Esophagus (tissue), 2 donors: ENCODE measurements at regions not wholly inside any gene's neighbourhood (a gene's known extent, or its start where the extent isn't known, plus 50 kb on each side); places are given as distances from the start of the nearest gene placed in this dataset.

Experiments used
- H3K27ac ChIP-seq, 2 donors: one replicate each; pipeline ENCODE4 v1.5.1; 2013; ENCODE audit warnings: low read depth in 2 of 2, mild to moderate bottlenecking in 2 of 2, inconsistent platforms in 1 of 2, low read length in 1 of 2, moderate library complexity in 1 of 2
- H3K27me3 ChIP-seq, 2 donors: one replicate each; pipeline ENCODE4 v1.6.1; 2013; ENCODE audit warnings: low read length in 2 of 2, control low read depth in 1 of 2, mild to moderate bottlenecking in 1 of 2; ENCODE audit not compliant: insufficient read depth in 2 of 2, control insufficient read depth in 1 of 2
- H3K36me3 ChIP-seq, 2 donors: one replicate each; pipeline ENCODE4 v1.6.1; 2013; ENCODE audit warnings: low read length in 1 of 2; ENCODE audit not compliant: control insufficient read depth in 2 of 2, insufficient read depth in 2 of 2
- H3K4me1 ChIP-seq, 2 donors: one replicate each; pipeline ENCODE4 v1.6.1; 2013; ENCODE audit warnings: low read length in 1 of 2; ENCODE audit not compliant: control insufficient read depth in 2 of 2, insufficient read depth in 2 of 2
- H3K4me3 ChIP-seq, 2 donors: one replicate each; pipeline ENCODE4 v1.5.1; 2013; ENCODE audit warnings: low read length in 2 of 2, mild to moderate bottlenecking in 2 of 2, low read depth in 1 of 2, moderate library complexity in 1 of 2
- H3K9me3 ChIP-seq, 2 donors: one replicate each; pipeline ENCODE4 v1.6.1; 2013; ENCODE audit warnings: mild to moderate bottlenecking in 2 of 2, low read depth in 1 of 2, low read length in 1 of 2, moderate library complexity in 1 of 2; ENCODE audit not compliant: control insufficient read depth in 2 of 2, insufficient read depth in 1 of 2
- WGBS, 2 donors: extraction: QIAGEN DNeasy Blood & Tissue Kit; methylation state at CpG; one replicate each; pipeline ENCODE4 v1.1.7; 2013; 5-methylcytosine and 5-hydroxymethylcytosine counted together
- donor health status: healthy with polysubstance abuse.
- donor health status: Bipolar disorder and iron deficiency.

DNA sequence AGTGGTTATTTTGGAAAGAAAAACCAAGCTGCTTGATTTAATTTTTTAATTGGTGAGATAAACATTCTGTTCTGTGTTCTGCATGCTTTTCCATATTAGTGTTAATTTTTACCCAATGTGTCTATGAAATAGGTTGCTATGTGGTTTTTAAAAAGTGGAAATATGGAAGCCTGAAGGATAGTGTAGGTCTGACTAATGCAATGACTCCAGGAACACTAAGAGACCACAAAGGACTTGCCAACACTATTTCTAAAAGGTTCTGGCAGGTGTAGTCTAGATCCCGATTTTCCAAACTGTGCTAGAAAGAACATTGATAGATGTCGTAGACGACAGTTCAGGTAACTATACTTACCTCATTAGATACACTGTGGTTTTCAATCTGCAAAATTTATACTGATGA, 877.4 kb upstream of the GOT2 start:
- WGBS, 2 donors, result 68 to 93% methylated on average over 3 of the region's 3 CpGs
- no peaks in the 10 kb centered on the region for H3K9me3 ChIP-seq
- H3K4me3 ChIP-seq, result no peak overlapping the region
- no peaks in the 10 kb centered on the region for H3K27me3 ChIP-seq
- H3K27ac ChIP-seq, result no peak overlapping the region
- H3K36me3 ChIP-seq, result no peaks in the 10 kb centered on the region
- H3K4me1 ChIP-seq, result no peaks in the 10 kb centered on the region

- Histone ChIP-seq H3K9me3 (no peaks in the 10 kb centered on the region), H3K4me3 (no peak overlapping the region), H3K27ac (no peak overlapping the region), H3K4me1 (no peaks in the 10 kb centered on the region), H3K27me3 (no peaks in the 10 kb centered on the region), H3K36me3 (no peaks in the 10 kb centered on the region)
- WGBS, 2 donors, result 51 to 56% methylated on average over 2 of the region's 2 CpGs
Observed at GRCh38 chr16:59605706-59606105, 871.6 kb upstream of the GOT2 start.

DNA sequence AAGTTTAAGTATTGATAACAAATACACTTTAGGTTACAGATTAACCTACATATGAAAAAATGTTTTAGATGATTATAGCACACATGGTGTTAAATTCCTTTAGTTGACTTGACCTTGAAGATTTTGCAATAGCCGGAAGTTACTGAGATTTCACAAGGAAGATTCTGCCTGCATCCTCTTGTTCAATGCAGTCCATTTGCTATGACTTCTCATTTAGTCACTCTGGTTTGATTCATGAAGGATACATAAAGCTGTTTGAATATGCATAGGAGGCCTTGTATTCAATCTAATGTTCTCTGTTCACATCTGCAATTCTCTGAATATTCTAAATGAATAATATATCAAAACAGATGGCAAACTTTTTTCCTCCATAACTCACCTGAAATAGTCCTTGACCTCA, 870.2 kb upstream of the GOT2 start:
- Histone ChIP-seq H3K4me3 (no peak overlapping the region), H3K36me3 (no peaks in the 10 kb centered on the region), H3K9me3 (no peaks in the 10 kb centered on the region), H3K27me3 (no peaks in the 10 kb centered on the region), H3K27ac (no peak overlapping the region), H3K4me1 (no peaks in the 10 kb centered on the region)
- WGBS, 2 donors, result 63 to 74% methylated on average over 1 of the region's 1 CpG

- H3K4me1 ChIP-seq, result no peaks in the 10 kb centered on the region
- WGBS, 2 donors, result 58 to 61% methylated on average over 2 of the region's 2 CpGs
Observed at GRCh38 chr16:59601452-59601851, 867.3 kb upstream of the GOT2 start.

DNA sequence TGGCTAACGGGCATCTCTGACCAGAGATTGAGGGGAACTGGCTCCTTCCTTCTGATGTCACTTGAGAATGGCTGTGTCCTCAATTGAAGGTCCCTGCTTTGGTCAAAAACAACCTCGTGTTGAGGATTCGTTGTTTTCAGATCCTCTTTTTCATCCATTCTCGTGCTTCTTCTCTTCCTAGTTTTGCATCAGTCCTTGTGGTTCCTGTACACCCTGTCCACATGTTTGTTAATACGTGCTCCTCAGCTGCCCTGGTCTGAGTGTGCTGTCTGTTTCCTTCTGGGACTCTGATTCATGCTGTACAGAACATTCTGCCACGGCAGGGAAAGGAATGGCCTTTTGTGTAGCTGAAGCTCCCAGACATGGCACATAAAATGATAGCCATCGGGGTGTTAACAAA, 863.2 kb upstream of the GOT2 start:
- H3K4me3 ChIP-seq, result no peak overlapping the region
- H3K9me3 ChIP-seq, result no peaks in the 10 kb centered on the region
- no peaks in the 10 kb centered on the region for H3K36me3 ChIP-seq
- no peaks in the 10 kb centered on the region for H3K27me3 ChIP-seq
- no peaks in the 10 kb centered on the region for H3K4me1 ChIP-seq
- WGBS, 2 donors, result 78 to 86% methylated on average over 7 of the region's 7 CpGs
- no peak overlapping the region for H3K27ac ChIP-seq

More at GRCh38 chr16:59601452-59601851, 867.3 kb upstream of the GOT2 start:
- Histone ChIP-seq H3K27me3 (no peaks in the 10 kb centered on the region), H3K4me3 (no peak overlapping the region), H3K9me3 (no peaks in the 10 kb centered on the region), H3K27ac (no peak overlapping the region), H3K36me3 (no peaks in the 10 kb centered on the region)

DNA sequence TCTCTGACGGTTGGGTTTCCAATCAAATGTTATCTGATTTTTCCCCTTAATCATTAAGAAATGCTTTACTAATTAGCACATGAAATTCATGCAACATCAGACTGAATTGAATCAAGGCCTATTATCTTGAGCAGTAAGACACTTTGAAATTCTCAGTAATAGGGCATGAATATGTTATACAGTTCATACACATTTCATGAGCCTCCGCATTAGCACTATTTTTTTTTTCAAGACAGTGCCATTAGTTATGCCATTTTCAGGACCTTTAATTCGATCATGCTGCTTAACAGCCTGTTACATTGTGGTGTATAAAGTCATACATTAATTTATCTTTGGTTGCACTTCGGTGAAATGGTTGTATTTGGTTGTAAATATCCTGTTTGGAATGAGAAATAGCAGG, 862.6 kb upstream of the GOT2 start:
- WGBS, 2 donors, result 82 to 83% methylated on average over 4 of the region's 4 CpGs
- no peaks in the 10 kb centered on the region for H3K4me1 ChIP-seq
- H3K9me3 ChIP-seq, result no peaks in the 10 kb centered on the region
- H3K4me3 ChIP-seq, result no peak overlapping the region
- no peak overlapping the region for H3K27ac ChIP-seq
- H3K36me3 ChIP-seq, result no peaks in the 10 kb centered on the region
- H3K27me3 ChIP-seq, result no peaks in the 10 kb centered on the region

- WGBS, 2 donors, result 24 to 38% methylated on average over 2 of the region's 2 CpGs
Observed at GRCh38 chr16:59593194-59593661, 859.1 kb upstream of the GOT2 start.

GRCh38 chr16:59591480-59591879, 857.4 kb upstream of the GOT2 start:
- Histone ChIP-seq H3K4me3 (no peak overlapping the region), H3K9me3 (no peaks in the 10 kb centered on the region), H3K27me3 (no peaks in the 10 kb centered on the region), H3K27ac (no peak overlapping the region), H3K36me3 (no peaks in the 10 kb centered on the region), H3K4me1 (no peaks in the 10 kb centered on the region)
- WGBS, 2 donors, result 75 to 77% methylated on average over 1 of the region's 1 CpG

More at GRCh38 chr16:59593194-59593661, 859.1 kb upstream of the GOT2 start:
- no peaks in the 10 kb centered on the region for H3K27me3 ChIP-seq
- H3K27ac ChIP-seq, result no peak overlapping the region
- no peaks in the 10 kb centered on the region for H3K4me1 ChIP-seq
- no peaks in the 10 kb centered on the region for H3K36me3 ChIP-seq
- H3K9me3 ChIP-seq, result no peaks in the 10 kb centered on the region
- H3K4me3 ChIP-seq, result no peak overlapping the region

DNA sequence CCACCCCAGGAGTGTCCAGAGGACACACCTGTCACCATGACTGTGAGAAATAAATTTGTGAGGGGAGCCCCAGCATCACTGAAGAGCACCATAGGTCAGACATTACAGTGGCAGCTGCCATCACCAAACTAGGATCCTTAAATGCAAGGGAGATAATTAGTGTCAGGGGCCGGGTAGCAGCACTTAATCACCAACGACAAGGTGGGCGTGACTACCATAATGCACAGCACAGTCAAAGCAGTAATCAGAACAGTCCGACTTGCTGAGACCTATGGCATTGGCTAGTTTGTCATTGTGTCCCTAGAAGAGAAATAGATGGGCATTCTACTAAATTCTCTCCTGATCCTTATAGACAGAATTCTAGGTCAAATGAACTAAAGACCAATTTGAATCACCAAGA, 856.7 kb upstream of the GOT2 start:
- Histone ChIP-seq H3K36me3 (no peaks in the 10 kb centered on the region), H3K4me3 (no peak overlapping the region), H3K4me1 (no peaks in the 10 kb centered on the region), H3K27me3 (no peaks in the 10 kb centered on the region), H3K9me3 (no peaks in the 10 kb centered on the region), H3K27ac (no peak overlapping the region)
- WGBS, 2 donors, result 86 to 87% methylated on average over 4 of the region's 4 CpGs

- H3K27ac ChIP-seq, result no peak overlapping the region
- H3K9me3 ChIP-seq, result no peaks in the 10 kb centered on the region
- no peaks in the 10 kb centered on the region for H3K27me3 ChIP-seq
- no peak overlapping the region for H3K4me3 ChIP-seq
- H3K4me1 ChIP-seq, result no peaks in the 10 kb centered on the region
- H3K36me3 ChIP-seq, result no peaks in the 10 kb centered on the region
- WGBS, 2 donors, result 57 to 63% methylated on average over 1 of the region's 1 CpG
Observed at GRCh38 chr16:59586331-59586730, 852.2 kb upstream of the GOT2 start.
